Activated B cell treated with CpG ODN at 0.5 μM for 24 hours (primary cell): ENCODE measurements at regions not wholly inside any gene's neighbourhood (a gene's known extent, or its start where the extent isn't known, plus 50 kb on each side); places are given as distances from the start of the nearest gene placed in this dataset.

Experiments used
- ATAC-seq: fragments of 200-7000 bp; cut with Tn5 transposase; one replicate; pipeline ENCODE4 v1.10.0; 2021; ENCODE audit warnings: low read depth, mild to moderate bottlenecking, moderate library complexity
- CTCF ChIA-PET: fragments of 350-600 bp; sonication (Branson Sonifier 250); formaldehyde crosslinking; loops from one replicate; lab custom pipeline; 2021; ENCODE audit warnings: antibody characterized with exemption; lab: Charles Lee
- POLR2A ChIA-PET: fragments of 350-600 bp; sonication (Branson Sonifier 250); formaldehyde crosslinking; loops from one replicate; lab custom pipeline; 2021; ENCODE audit warnings: antibody characterized with exemption; lab: Charles Lee
- DNase-seq: peaks from one replicate; pipeline ENCODE4 v3.0.0; 2022
- H3K27ac Mint-ChIP-seq: one replicate; pipeline ENCODE4 v1.8.0; 2020; ENCODE audit warnings: mixed read lengths
- H3K27me3 Mint-ChIP-seq: one replicate; pipeline ENCODE4 v1.8.0; 2021; ENCODE audit warnings: mixed read lengths
- H3K36me3 Mint-ChIP-seq: one replicate; pipeline ENCODE4 v1.8.0; 2021; ENCODE audit warnings: low read depth, mixed read lengths
- H3K4me1 Mint-ChIP-seq: one replicate; pipeline ENCODE4 v1.8.0; 2021; ENCODE audit warnings: mixed read lengths
- H3K4me3 Mint-ChIP-seq: one replicate; pipeline ENCODE4 v1.8.0; 2020; ENCODE audit warnings: mild to moderate bottlenecking, mixed read lengths
- H3K9me3 Mint-ChIP-seq: one replicate; pipeline ENCODE4 v1.8.0; 2020; ENCODE audit warnings: mixed read lengths
- CTCF ChIP-seq: fragments of 200-600 bp; IDR thresholded peaks from one replicate; pipeline ENCODE4 v1.8.0; 2022; ENCODE audit warnings: antibody characterized with exemption, mild to moderate bottlenecking
- intact Hi-C: fragments of 100-400 bp; cut with micrococcal nuclease; formaldehyde crosslinking; loops from one replicate; pipeline ENCODE4 v1.15.1; 2024

GRCh38 chr14:25677111-25677510 is 627.2 kb upstream of the STXBP6 start:
- no peak for TF ChIP-seq CTCF
- Mint-ChIP-seq H3K4me1 (no peaks in the 10 kb centered on the region), H3K4me3 (no peak overlapping the region), H3K9me3 (peaks cover 11% of the 10 kb centered on the region), H3K27me3 (no peaks in the 10 kb centered on the region), H3K27ac (no peak overlapping the region), H3K36me3 (no peaks in the 10 kb centered on the region)
- ATAC-seq, result no peak
- DNase-seq, result no peak
- POLR2A ChIA-PET, result no interaction called here
- intact Hi-C loops, result no loop called here
- CTCF ChIA-PET, result no interaction called here

GRCh38 chr14:25667387-25667786 is 617.4 kb upstream of the STXBP6 start:
- no peak for TF ChIP-seq CTCF
- H3K36me3 Mint-ChIP-seq, result no peaks in the 10 kb centered on the region
- H3K27ac Mint-ChIP-seq, result no peak overlapping the region
- no peaks in the 10 kb centered on the region for H3K4me1 Mint-ChIP-seq
- intact Hi-C loops, result no loop called here
- H3K27me3 Mint-ChIP-seq, result no peaks in the 10 kb centered on the region
- POLR2A ChIA-PET, result no interaction called here
- H3K9me3 Mint-ChIP-seq, result peaks cover 2% of the 10 kb centered on the region
- ATAC-seq, result no peak
- H3K4me3 Mint-ChIP-seq, result no peak overlapping the region
- DNase-seq, result no peak
- CTCF ChIA-PET, result no interaction called here

- no peak overlapping the region for H3K27ac Mint-ChIP-seq
- H3K36me3 Mint-ChIP-seq, result no peaks in the 10 kb centered on the region
- intact Hi-C loops, result no loop called here
- TF ChIP-seq CTCF, result no peak
- CTCF ChIA-PET, result no interaction called here
- DNase-seq (no peak), ATAC-seq (no peak)
- no peaks in the 10 kb centered on the region for H3K27me3 Mint-ChIP-seq
- H3K4me1 Mint-ChIP-seq, result no peaks in the 10 kb centered on the region
- H3K4me3 Mint-ChIP-seq, result no peak overlapping the region
- peaks cover 2% of the 10 kb centered on the region for H3K9me3 Mint-ChIP-seq
- POLR2A ChIA-PET, result no interaction called here
Measured at GRCh38 chr14:25666877-25667276, 616.9 kb upstream of the STXBP6 start.

- Mint-ChIP-seq H3K36me3 (no peaks in the 10 kb centered on the region), H3K4me1 (no peaks in the 10 kb centered on the region), H3K9me3 (peaks cover 3% of the 10 kb centered on the region), H3K4me3 (no peak overlapping the region), H3K27ac (no peak overlapping the region), H3K27me3 (no peaks in the 10 kb centered on the region)
- no peak for DNase-seq
- POLR2A ChIA-PET, result no interaction called here
- CTCF ChIA-PET, result no interaction called here
- TF ChIP-seq CTCF, result no peak
- intact Hi-C loops, result no loop called here
- ATAC-seq, result no peak
Measured at GRCh38 chr14:25658988-25659387, 609.0 kb upstream of the STXBP6 start.

GRCh38 chr14:25630447-25630846 is 580.5 kb upstream of the STXBP6 start:
- CTCF ChIA-PET, result no interaction called here
- ATAC-seq (no peak), DNase-seq (no peak)
- no peaks in the 10 kb centered on the region for H3K4me1 Mint-ChIP-seq
- POLR2A ChIA-PET, result no interaction called here
- intact Hi-C loops, result no loop called here
- H3K27me3 Mint-ChIP-seq, result no peaks in the 10 kb centered on the region
- H3K36me3 Mint-ChIP-seq, result no peaks in the 10 kb centered on the region
- peaks cover 2% of the 10 kb centered on the region for H3K9me3 Mint-ChIP-seq
- no peak overlapping the region for H3K4me3 Mint-ChIP-seq
- H3K27ac Mint-ChIP-seq, result no peak overlapping the region
- no peak for TF ChIP-seq CTCF
